ENCODE measurements at regions not wholly inside any gene's neighbourhood (a gene's known extent, or its start where the extent isn't known, plus 50 kb on each side); places are given as distances from the start of the nearest gene placed in this dataset.
"Not testable (repeated sequence)": the region's sequence is repeated elsewhere in the genome, so short reads cannot be mapped to it uniquely, and the experiment has no call there.

GRCh38 chr6:128727500-128727899 is 155.4 kb upstream of the LAMA2 start:
- ATAC-seq (replicated peaks; ENCODE audit: extremely low read depth, poor library complexity, severe bottlenecking): no peak
- no peak for DNase-seq (ENCODE audit: low spot score in 2 of 2)
- H3K4me1 Mint-ChIP-seq: no peaks in the 10 kb centered on the region
- H3K9me3 Mint-ChIP-seq: no peaks in the 10 kb centered on the region
- no peaks in the 10 kb centered on the region for H3K36me3 Mint-ChIP-seq (ENCODE audit: insufficient read depth)
- peaks cover 41% of the 10 kb centered on the region for H3K27me3 Mint-ChIP-seq
- H3K4me3 Mint-ChIP-seq: no peak overlapping the region
- no peak overlapping the region for H3K27ac Mint-ChIP-seq (ENCODE audit: low read depth)

- Mint-ChIP-seq H3K27ac (ENCODE audit: low read depth) (no peak overlapping the region), H3K36me3 (ENCODE audit: insufficient read depth) (no peaks in the 10 kb centered on the region), H3K27me3 (peaks cover 41% of the 10 kb centered on the region), H3K9me3 (no peaks in the 10 kb centered on the region), H3K4me3 (no peak overlapping the region), H3K4me1 (no peaks in the 10 kb centered on the region)
- ATAC-seq (replicated peaks; ENCODE audit: extremely low read depth, poor library complexity, severe bottlenecking) (no peak), DNase-seq (ENCODE audit: low spot score in 2 of 2) (no peak)
These were observed 157.4 kb upstream of the LAMA2 start for GRCh38 chr6:128725271-128726233.

- Mint-ChIP-seq H3K4me1 (no peaks in the 10 kb centered on the region), H3K27me3 (peaks cover 38% of the 10 kb centered on the region), H3K27ac (ENCODE audit: low read depth) (no peak overlapping the region), H3K36me3 (ENCODE audit: insufficient read depth) (no peaks in the 10 kb centered on the region), H3K9me3 (no peaks in the 10 kb centered on the region), H3K4me3 (no peak overlapping the region)
- no peak for DNase-seq (ENCODE audit: low spot score in 2 of 2)
- no peak for ATAC-seq (replicated peaks; ENCODE audit: extremely low read depth, poor library complexity, severe bottlenecking)
These were observed 158.2 kb upstream of the LAMA2 start for GRCh38 chr6:128724738-128725137.

- no peak for DNase-seq (ENCODE audit: low spot score in 2 of 2)
- H3K4me3 Mint-ChIP-seq: no peak overlapping the region
- H3K27me3 Mint-ChIP-seq: peaks cover 34% of the 10 kb centered on the region
- H3K4me1 Mint-ChIP-seq: no peaks in the 10 kb centered on the region
- no peak for ATAC-seq (replicated peaks; ENCODE audit: extremely low read depth, poor library complexity, severe bottlenecking)
- H3K27ac Mint-ChIP-seq (ENCODE audit: low read depth): no peak overlapping the region
- no peaks in the 10 kb centered on the region for H3K9me3 Mint-ChIP-seq
- H3K36me3 Mint-ChIP-seq (ENCODE audit: insufficient read depth): no peaks in the 10 kb centered on the region
These were observed 159.3 kb upstream of the LAMA2 start for GRCh38 chr6:128723667-128724066.

GRCh38 chr6:128720891-128721290 is 162.0 kb upstream of the LAMA2 start:
- Mint-ChIP-seq H3K27me3 (peaks cover 30% of the 10 kb centered on the region), H3K36me3 (ENCODE audit: insufficient read depth) (no peaks in the 10 kb centered on the region), H3K9me3 (no peaks in the 10 kb centered on the region), H3K4me1 (no peaks in the 10 kb centered on the region), H3K27ac (ENCODE audit: low read depth) (no peak overlapping the region), H3K4me3 (no peak overlapping the region)
- ATAC-seq (replicated peaks; ENCODE audit: extremely low read depth, poor library complexity, severe bottlenecking): no peak
- DNase-seq (ENCODE audit: low spot score in 2 of 2): no peak

- no peak overlapping the region for H3K27ac Mint-ChIP-seq (ENCODE audit: low read depth)
- peaks cover 39% of the 10 kb centered on the region for H3K27me3 Mint-ChIP-seq
- no peak for ATAC-seq (replicated peaks; ENCODE audit: extremely low read depth, poor library complexity, severe bottlenecking)
- H3K36me3 Mint-ChIP-seq (ENCODE audit: insufficient read depth): no peaks in the 10 kb centered on the region
- no peak for DNase-seq (ENCODE audit: low spot score in 2 of 2)
- no peak overlapping the region for H3K4me3 Mint-ChIP-seq
- no peaks in the 10 kb centered on the region for H3K9me3 Mint-ChIP-seq
- H3K4me1 Mint-ChIP-seq: no peaks in the 10 kb centered on the region
These were observed 163.2 kb upstream of the LAMA2 start for GRCh38 chr6:128719786-128720185.

- Mint-ChIP-seq H3K4me3 (no peak overlapping the region), H3K4me1 (no peaks in the 10 kb centered on the region), H3K36me3 (ENCODE audit: insufficient read depth) (no peaks in the 10 kb centered on the region), H3K27me3 (peaks cover 33% of the 10 kb centered on the region), H3K27ac (ENCODE audit: low read depth) (no peak overlapping the region), H3K9me3 (no peaks in the 10 kb centered on the region)
- DNase-seq (ENCODE audit: low spot score in 2 of 2) (no peak), ATAC-seq (replicated peaks; ENCODE audit: extremely low read depth, poor library complexity, severe bottlenecking) (no peak)
These were observed 169.5 kb upstream of the LAMA2 start for GRCh38 chr6:128713461-128713860.

- H3K4me1 Mint-ChIP-seq: no peaks in the 10 kb centered on the region
- no peak for ATAC-seq (replicated peaks; ENCODE audit: extremely low read depth, poor library complexity, severe bottlenecking)
- no peak overlapping the region for H3K27ac Mint-ChIP-seq (ENCODE audit: low read depth)
- peaks cover 27% of the 10 kb centered on the region for H3K27me3 Mint-ChIP-seq
- H3K9me3 Mint-ChIP-seq: no peaks in the 10 kb centered on the region
- no peaks in the 10 kb centered on the region for H3K36me3 Mint-ChIP-seq (ENCODE audit: insufficient read depth)
- DNase-seq (ENCODE audit: low spot score in 2 of 2): no peak
- no peak overlapping the region for H3K4me3 Mint-ChIP-seq
These were observed 170.0 kb upstream of the LAMA2 start for GRCh38 chr6:128712898-128713297.

GRCh38 chr6:128711149-128711548 is 171.8 kb upstream of the LAMA2 start:
- ATAC-seq (replicated peaks; ENCODE audit: extremely low read depth, poor library complexity, severe bottlenecking): no peak
- Mint-ChIP-seq H3K36me3 (ENCODE audit: insufficient read depth) (no peaks in the 10 kb centered on the region), H3K27me3 (peaks cover 19% of the 10 kb centered on the region), H3K4me3 (no peak overlapping the region), H3K4me1 (no peaks in the 10 kb centered on the region), H3K9me3 (no peaks in the 10 kb centered on the region), H3K27ac (ENCODE audit: low read depth) (no peak overlapping the region)
- DNase-seq (ENCODE audit: low spot score in 2 of 2): no peak

GRCh38 chr6:128710315-128710714 is 172.6 kb upstream of the LAMA2 start:
- Mint-ChIP-seq H3K27ac (ENCODE audit: low read depth) (no peak overlapping the region), H3K27me3 (peaks cover 10% of the 10 kb centered on the region), H3K4me1 (no peaks in the 10 kb centered on the region), H3K4me3 (no peak overlapping the region), H3K36me3 (ENCODE audit: insufficient read depth) (no peaks in the 10 kb centered on the region), H3K9me3 (no peaks in the 10 kb centered on the region)
- DNase-seq (ENCODE audit: low spot score in 2 of 2) (no peak), ATAC-seq (replicated peaks; ENCODE audit: extremely low read depth, poor library complexity, severe bottlenecking) (no peak)

- H3K9me3 Mint-ChIP-seq: no peaks in the 10 kb centered on the region
- ATAC-seq (replicated peaks; ENCODE audit: extremely low read depth, poor library complexity, severe bottlenecking): no peak
- H3K27me3 Mint-ChIP-seq: peaks cover 10% of the 10 kb centered on the region
- no peaks in the 10 kb centered on the region for H3K36me3 Mint-ChIP-seq (ENCODE audit: insufficient read depth)
- H3K27ac Mint-ChIP-seq (ENCODE audit: low read depth): no peak overlapping the region
- no peak overlapping the region for H3K4me3 Mint-ChIP-seq
- H3K4me1 Mint-ChIP-seq: no peaks in the 10 kb centered on the region
- no peak for DNase-seq (ENCODE audit: low spot score in 2 of 2)
These were observed 178.3 kb upstream of the LAMA2 start for GRCh38 chr6:128704601-128705000.

- not testable (repeated sequence) for H3K4me1 Mint-ChIP-seq; H3K36me3 Mint-ChIP-seq (ENCODE audit: insufficient read depth); H3K27ac Mint-ChIP-seq (ENCODE audit: low read depth); H3K4me3 Mint-ChIP-seq; DNase-seq (ENCODE audit: low spot score in 2 of 2); ATAC-seq (replicated peaks; ENCODE audit: extremely low read depth, poor library complexity, severe bottlenecking); H3K9me3 Mint-ChIP-seq
- peaks cover 10% of the 10 kb centered on the region for H3K27me3 Mint-ChIP-seq
These were observed 179.1 kb upstream of the LAMA2 start for GRCh38 chr6:128703794-128704193.
